ENCODE measurements at regions not wholly inside any gene's neighbourhood (a gene's known extent, or its start where the extent isn't known, plus 50 kb on each side); places are given as distances from the start of the nearest gene placed in this dataset.
"Not testable (repeated sequence)": the region's sequence is repeated elsewhere in the genome, so short reads cannot be mapped to it uniquely, and the experiment has no call there.

GRCh38 chrX:28135378-28136047 is 154.3 kb upstream of the DCAF8L1 start:
- no peak for DNase-seq
- Histone ChIP-seq H3K27me3 (no peaks in the 10 kb centered on the region), H3K4me1 (no peaks in the 10 kb centered on the region), H3K4me3 (no peak overlapping the region), H3K27ac (no peak overlapping the region), H3K9me3 (no peaks in the 10 kb centered on the region), H3K36me3 (no peaks in the 10 kb centered on the region)
- intact Hi-C loops (cut with DNase I) = no loop called here
- TF ChIP-seq CTCF (IDR thresholded peaks at IDR 0.05) (no peak), POLR2A (IDR thresholded peaks at IDR 0.05) (no peak)
- WGBS, 2 donors = 43 to 49% methylated on average over 6 of the region's 6 CpGs

DNA sequence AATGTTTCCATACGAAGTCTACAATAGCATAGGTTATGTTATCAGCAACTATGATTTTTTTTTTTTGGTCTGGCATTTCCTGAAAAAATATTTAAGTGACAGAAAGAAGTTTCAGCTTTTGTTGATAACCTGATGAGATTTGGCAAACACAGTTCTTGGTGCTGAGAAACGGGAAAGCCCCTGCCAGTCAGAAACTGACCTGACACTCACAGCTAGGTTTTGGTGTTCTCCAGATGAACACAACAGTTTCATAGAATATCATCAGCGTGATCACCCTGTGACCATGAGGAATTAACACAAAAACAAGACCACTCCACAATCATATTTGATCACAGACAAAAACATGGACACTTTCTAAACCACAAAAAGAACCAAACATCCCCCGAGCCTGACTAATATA is 152.5 kb upstream of the DCAF8L1 start:
- H3K27ac ChIP-seq = no peak overlapping the region
- TF ChIP-seq POLR2A (IDR thresholded peaks at IDR 0.05) (no peak), CTCF (IDR thresholded peaks at IDR 0.05) (no peak)
- no peaks in the 10 kb centered on the region for H3K36me3 ChIP-seq
- H3K4me3 ChIP-seq = no peak overlapping the region
- no peak for DNase-seq
- intact Hi-C loops (cut with DNase I) = no loop called here
- H3K9me3 ChIP-seq = no peaks in the 10 kb centered on the region
- no peaks in the 10 kb centered on the region for H3K27me3 ChIP-seq
- H3K4me1 ChIP-seq = no peaks in the 10 kb centered on the region
- WGBS, 2 donors = 63 to 65% methylated on average over 4 of the region's 4 CpGs

- Histone ChIP-seq H3K4me1 (no peaks in the 10 kb centered on the region), H3K36me3 (no peaks in the 10 kb centered on the region), H3K27ac (no peak overlapping the region), H3K27me3 (no peaks in the 10 kb centered on the region), H3K4me3 (no peak overlapping the region), H3K9me3 (no peaks in the 10 kb centered on the region)
- no peak for DNase-seq
- TF ChIP-seq POLR2A (IDR thresholded peaks at IDR 0.05) (no peak), CTCF (IDR thresholded peaks at IDR 0.05) (no peak)
- intact Hi-C loops (cut with DNase I) = no loop called here
- WGBS, 2 donors = 60 to 77% methylated on average over 3 of the region's 3 CpGs
These were observed 146.4 kb upstream of the DCAF8L1 start for GRCh38 chrX:28127662-28128061.

- Histone ChIP-seq H3K27me3 (no peaks in the 10 kb centered on the region), H3K4me1 (no peaks in the 10 kb centered on the region), H3K27ac (no peak overlapping the region), H3K9me3 (no peaks in the 10 kb centered on the region), H3K36me3 (no peaks in the 10 kb centered on the region), H3K4me3 (no peak overlapping the region)
- intact Hi-C loops (cut with DNase I) = no loop called here
- no peak for DNase-seq
- TF ChIP-seq CTCF (IDR thresholded peaks at IDR 0.05) (no peak), POLR2A (IDR thresholded peaks at IDR 0.05) (no peak)
These were observed 145.6 kb upstream of the DCAF8L1 start for GRCh38 chrX:28126886-28127285.

DNA sequence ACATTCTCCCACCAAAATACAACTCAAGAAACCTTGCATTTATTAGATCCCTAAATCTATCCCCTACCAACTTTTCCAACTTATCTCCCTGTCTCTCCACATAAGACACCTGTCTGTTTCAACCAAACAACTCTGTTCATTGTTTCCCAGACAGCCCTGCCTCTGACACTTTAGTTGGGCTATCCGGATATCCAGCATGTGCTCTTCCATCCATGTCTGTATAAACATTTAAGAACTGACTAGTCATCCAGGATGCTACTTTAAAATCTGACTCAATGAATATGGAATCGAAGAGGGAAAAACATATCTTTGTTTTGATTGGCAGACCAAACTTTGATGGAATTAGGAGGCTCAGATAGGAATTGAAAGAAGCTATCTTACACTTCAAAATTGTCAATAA is 143.2 kb upstream of the DCAF8L1 start:
- no peak for TF ChIP-seq CTCF (IDR thresholded peaks at IDR 0.05)
- no peak for TF ChIP-seq POLR2A (IDR thresholded peaks at IDR 0.05)
- intact Hi-C loops (cut with DNase I) = no loop called here
- no peaks in the 10 kb centered on the region for H3K27me3 ChIP-seq
- H3K36me3 ChIP-seq = no peaks in the 10 kb centered on the region
- H3K27ac ChIP-seq = no peak overlapping the region
- WGBS, 2 donors = 65 to 87% methylated on average over 2 of the region's 2 CpGs
- no peak overlapping the region for H3K4me3 ChIP-seq
- DNase-seq = no peak
- H3K4me1 ChIP-seq = no peaks in the 10 kb centered on the region
- no peaks in the 10 kb centered on the region for H3K9me3 ChIP-seq

DNA sequence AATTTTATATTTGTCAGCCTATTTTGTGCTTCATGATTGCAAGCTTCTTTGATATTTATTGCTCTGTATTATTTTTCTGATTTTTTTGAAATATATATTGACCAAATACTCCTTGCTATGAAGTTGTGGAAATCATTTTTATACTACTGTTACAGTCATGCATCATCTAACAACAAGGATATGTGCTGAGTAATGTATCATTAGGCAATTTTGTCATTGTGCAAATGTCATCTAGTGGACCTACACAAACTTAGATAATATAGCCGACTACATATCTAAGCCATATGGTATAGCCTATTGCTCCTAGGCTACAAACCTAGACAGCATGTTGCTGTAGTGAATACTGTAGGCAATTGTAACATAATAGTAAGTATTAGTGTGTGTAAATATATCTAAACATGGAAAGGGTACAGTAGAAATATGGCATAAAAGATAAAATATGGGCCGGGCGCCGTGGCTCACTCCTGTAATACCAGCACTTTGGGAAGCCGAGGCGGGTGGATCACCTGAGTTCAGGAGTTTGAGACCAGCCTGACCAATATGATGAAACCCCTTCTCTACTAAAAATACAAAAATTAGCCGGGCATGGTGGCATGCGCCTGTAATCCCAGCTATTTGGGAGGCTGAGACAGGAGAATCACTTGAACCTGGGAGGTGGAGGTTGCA is 139.5 kb upstream of the DCAF8L1 start:
- H3K4me3 ChIP-seq; H3K27me3 ChIP-seq; intact Hi-C loops (cut with DNase I); H3K36me3 ChIP-seq; H3K9me3 ChIP-seq; DNase-seq; H3K4me1 ChIP-seq; H3K27ac ChIP-seq: not testable (repeated sequence)
- 88 to 96% methylated on average over 7 to 8 of the region's 8 CpGs for WGBS, 2 donors
